Left ventricle myocardium superior (tissue), 1 donor: ENCODE measurements at regions not wholly inside any gene's neighbourhood (a gene's known extent, or its start where the extent isn't known, plus 50 kb on each side); places are given as distances from the start of the nearest gene placed in this dataset.

Experiments used
- ATAC-seq: fragments of 200-7000 bp; cut with Tn5 transposase; one replicate; pipeline ENCODE4 v1.9.1; 2020; ENCODE audit warnings: mild to moderate bottlenecking, moderate library complexity
- DNase-seq: peaks from one replicate; pipeline ENCODE4 v3.0.0-alpha.2; 2020
- intact Hi-C: fragments of 100-400 bp; cut with micrococcal nuclease; formaldehyde crosslinking; loops from one replicate; pipeline ENCODE4 v1.11.0; 2022
- donor health status: DM: no; HTN: yes; CAD: no; lungs with severe emphysema.

DNA sequence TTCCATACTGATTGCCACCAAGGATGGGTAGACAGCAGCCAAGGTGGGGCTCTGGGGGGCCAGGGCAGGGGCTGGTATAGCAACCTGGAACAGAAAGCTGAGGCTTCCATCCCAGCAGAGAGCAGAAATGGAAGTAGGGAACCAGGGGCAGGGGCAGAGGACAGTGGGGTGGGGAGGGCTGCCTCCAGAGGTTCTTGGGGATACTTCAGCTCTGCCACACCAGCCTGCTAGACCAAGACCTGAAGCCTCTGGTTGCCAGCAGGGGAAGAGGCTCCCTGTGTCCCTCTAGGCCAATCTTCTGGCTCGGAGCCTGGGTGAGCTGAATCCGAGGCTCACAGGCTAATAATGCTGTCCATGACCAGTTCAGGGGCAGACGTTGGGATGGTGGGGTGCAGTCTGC lies 329.0 kb downstream of the DYSF start:
- ATAC-seq, result no peak
- DNase-seq, result no peak
- intact Hi-C loops, result no loop called here

- DNase-seq, result no peak
- intact Hi-C loops, result no loop called here
- no peak for ATAC-seq
Observed at GRCh38 chr2:71781695-71782228, 328.4 kb downstream of the DYSF start.

DNA sequence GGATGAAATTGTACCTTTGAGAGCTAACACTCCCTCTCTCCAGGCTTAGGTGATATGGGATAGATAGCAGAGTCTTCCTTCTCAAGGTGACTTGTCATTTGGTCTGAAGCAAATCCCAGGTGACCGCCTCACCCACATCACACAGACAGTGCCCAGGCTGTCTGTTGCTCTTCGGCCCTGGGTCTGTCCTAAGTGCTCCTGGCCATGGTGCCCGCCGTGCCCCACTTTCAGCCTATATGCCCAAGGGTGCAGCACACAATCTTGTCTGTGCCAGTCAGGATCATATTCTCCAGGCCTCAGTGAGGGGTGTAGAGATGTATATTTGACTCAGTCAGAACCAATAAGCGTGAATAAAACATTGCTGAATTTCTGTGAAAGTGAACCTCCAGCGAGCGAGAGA lies 326.8 kb downstream of the DYSF start:
- intact Hi-C loops, result no loop called here
- ATAC-seq (no peak), DNase-seq (no peak)

- ATAC-seq (no peak), DNase-seq (no peak)
- intact Hi-C loops, result no loop called here
Observed at GRCh38 chr2:71779774-71780105, 326.4 kb downstream of the DYSF start.

DNA sequence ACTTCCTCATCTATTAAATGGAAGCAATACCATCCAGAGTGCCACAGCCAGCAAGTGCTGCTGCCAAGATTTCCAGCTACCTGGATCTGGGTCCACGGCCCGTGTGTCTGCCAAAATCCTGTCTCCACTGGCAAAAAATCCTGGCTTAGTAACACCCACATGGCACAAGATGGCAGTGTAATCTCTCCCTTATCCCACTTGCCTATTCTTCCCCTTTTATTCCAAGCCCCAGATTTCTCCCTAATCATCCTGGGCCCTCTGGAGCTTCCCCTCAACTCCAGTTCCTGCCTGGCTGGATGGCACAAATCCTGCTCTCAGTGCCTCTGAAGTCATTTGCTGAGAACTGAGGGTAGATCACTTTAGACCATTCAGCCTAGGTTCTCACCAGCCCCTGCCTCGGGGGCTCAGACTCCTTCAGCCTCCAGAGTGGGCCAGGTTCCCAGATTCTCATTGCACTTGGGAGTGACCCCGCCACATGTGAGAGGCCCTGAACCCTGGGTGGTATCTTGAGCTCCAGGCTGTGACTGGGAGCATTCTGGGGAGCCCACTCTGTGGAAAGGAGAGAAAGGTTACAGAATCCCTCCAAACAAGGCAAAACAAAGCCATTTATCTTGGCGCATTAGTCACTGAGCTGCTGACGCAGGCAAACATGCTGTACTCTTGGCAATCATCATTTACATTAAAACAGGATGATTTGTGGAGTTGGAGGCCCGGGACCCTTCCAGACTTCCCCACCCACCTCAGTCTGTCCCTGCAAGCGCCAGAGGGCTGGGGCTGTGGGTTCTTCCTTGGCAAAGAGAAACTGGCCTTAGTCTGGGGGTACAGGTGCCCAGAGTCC lies 325.8 kb downstream of the DYSF start:
- peak; percentile 32 for ATAC-seq
- intact Hi-C loops, result no loop called here
- no peak for DNase-seq

GRCh38 chr2:71778514-71778913 lies 325.2 kb downstream of the DYSF start:
- ATAC-seq, result no peak
- intact Hi-C loops, result no loop called here
- no peak for DNase-seq

- ATAC-seq, result no peak
- intact Hi-C loops, result no loop called here
- no peak for DNase-seq
Observed at GRCh38 chr2:71777946-71778345, 324.6 kb downstream of the DYSF start.

DNA sequence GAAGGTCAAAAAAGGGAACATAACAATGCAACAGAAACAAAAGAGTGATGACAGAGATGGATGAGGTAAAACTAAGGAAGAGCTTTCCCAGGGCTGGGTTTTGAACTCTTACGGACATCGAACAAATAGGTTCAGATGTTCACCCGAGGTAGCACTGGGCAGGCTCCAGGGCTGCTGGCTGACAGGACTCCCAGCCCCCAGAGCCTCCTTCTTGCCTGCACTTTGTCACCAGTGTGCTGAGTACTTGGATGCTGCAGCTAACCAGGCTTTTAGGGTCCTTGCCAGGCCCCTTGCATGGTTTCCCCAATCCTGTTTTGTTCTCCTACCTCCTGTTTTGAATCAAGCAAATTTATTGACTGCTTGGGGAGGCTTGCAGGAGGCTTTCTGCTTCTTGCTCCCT lies 322.9 kb downstream of the DYSF start:
- intact Hi-C loops, result no loop called here
- ATAC-seq, result no peak
- no peak for DNase-seq

GRCh38 chr2:71773218-71773617 lies 319.9 kb downstream of the DYSF start:
- no peak for DNase-seq
- ATAC-seq, result no peak
- intact Hi-C loops, result no loop called here

DNA sequence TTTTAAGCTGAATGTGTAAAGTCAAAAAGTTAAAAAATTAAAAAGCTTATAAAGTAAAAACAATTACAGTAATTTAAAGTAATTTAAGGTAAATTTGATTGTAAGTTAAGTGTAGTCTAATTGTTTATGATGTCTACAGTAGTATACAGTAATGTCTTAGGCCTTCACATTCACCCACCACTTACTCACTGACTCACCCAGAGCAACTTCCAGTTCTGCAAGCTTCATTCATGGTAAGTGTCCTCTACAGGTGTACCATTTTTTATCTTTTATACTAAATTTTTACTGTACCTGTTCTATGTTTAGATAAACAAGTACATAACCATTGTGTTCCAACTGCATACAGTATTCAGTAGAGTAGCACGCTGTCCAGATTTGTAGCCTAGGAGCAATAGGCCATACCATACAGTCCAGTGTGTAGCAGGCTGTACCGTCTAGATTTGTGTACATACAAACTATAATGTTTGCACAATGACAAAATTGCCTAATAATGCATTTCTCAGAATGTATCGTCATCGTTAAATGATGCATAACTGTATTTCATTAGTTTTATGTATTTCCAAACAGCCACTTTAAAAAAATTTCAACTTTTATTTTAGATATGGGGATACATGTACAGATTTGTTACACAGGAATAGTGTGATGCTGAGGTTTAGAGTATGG lies 319.3 kb downstream of the DYSF start:
- DNase-seq (no peak), ATAC-seq (no peak)
- intact Hi-C loops, result no loop called here

- no peak for ATAC-seq
Observed at GRCh38 chr2:71767663-71768062, 314.3 kb downstream of the DYSF start.

DNA sequence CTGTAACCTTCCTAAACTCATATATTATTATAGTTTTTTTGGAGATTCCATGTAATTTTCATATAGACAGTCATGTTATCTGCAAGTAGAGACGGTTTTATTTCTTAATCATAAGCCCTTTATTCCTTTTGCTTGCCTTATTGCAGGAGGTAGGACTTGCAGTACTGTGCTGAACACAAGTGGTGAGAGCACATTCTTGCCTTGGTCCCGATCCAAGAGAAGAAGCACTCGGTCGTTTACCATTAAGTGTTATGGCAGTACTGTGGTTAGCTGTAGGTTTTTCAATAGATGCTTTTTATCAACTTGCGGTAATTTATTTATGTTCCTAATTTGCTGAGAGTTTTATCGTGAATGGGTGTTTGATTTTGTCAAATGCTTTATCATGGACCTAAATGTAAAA lies 305.7 kb downstream of the DYSF start:
- ATAC-seq (peak; percentile 52), DNase-seq (no peak)
- intact Hi-C loops, result no loop called here

More at GRCh38 chr2:71767663-71768062, 314.3 kb downstream of the DYSF start:
- no peak for DNase-seq
- intact Hi-C loops, result no loop called here

DNA sequence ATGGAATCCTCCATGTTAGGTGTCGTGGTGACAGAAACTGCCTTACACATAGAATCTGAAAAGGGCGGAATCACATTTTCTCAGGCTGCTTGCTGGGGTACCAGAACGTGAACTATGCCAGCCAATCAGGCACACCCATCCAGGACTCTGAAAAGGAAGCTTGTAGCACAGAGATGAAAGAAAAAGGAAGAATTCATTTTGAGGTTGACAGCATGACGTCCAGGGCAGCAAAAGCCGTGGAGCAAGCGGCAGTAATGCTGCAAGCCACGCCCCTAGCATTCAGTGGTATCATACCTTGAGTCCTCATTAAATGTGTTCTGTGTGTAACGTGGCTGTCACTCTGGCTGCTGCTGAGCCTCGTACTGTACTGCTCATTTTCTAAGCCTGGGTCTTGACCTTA lies 304.0 kb downstream of the DYSF start:
- DNase-seq (no peak), ATAC-seq (no peak)
- intact Hi-C loops, result no loop called here

DNA sequence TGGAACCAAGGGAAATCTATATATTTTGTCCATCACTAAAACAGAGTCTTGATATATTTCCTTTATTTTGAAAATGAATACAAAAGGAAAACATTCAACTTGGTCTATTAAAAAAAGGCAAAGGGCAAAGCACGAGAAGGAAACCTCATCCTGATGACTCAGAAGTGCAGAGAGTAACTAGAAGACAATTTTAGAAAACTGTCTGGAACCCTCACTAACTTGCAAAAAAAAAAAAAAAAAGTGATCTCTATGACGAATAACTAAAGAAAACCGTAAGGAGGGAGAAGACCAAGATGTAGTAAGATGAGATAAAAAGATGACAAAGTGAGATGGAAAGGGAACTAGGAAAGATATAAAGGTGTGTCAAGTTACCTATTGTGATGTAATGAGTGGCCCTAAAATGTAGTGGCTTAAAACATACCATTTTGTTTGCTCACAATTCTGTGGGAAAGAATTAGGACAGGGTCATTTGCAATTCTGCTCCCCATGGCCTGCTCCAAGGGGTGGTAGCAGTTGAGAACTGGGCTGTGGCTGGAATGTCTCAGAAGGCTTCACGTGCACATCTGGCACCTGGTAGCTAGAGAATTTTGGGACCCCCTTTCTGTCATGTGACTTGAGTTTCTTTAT lies 303.0 kb downstream of the DYSF start:
- intact Hi-C loops, result no loop called here
- no peak for ATAC-seq
- no peak for DNase-seq

- ATAC-seq (no peak), DNase-seq (no peak)
- intact Hi-C loops, result no loop called here
Observed at GRCh38 chr2:71751590-71751989, 298.2 kb downstream of the DYSF start.

DNA sequence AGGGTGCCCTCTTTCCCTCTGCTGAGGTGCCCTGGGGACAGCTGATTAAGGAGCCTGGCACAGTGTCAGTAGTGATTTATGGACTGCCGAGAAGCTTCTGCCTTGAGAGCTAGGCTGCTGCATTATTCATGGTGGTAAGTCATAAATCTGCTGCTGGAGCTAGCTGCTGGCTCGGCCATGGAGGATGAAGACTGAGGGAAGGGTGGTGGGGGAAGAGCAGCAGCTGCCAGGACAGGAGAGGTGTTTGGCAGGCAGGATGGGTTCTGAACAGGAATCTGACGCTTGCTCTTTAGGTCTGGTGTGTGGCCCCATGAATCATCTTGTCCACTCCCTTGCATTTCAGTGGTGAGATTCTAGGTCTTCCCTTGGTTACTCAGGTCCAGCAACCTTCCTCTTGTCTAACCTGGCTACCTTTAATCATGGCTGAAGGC lies 296.3 kb downstream of the DYSF start:
- no peak for DNase-seq
- ATAC-seq, result peak; percentile 22
- intact Hi-C loops, result no loop called here

- DNase-seq (peak; percentile 72), ATAC-seq (peak; percentile 80)
- intact Hi-C loops, result no loop called here
Observed at GRCh38 chr2:71748227-71748626, 294.9 kb downstream of the DYSF start.

DNA sequence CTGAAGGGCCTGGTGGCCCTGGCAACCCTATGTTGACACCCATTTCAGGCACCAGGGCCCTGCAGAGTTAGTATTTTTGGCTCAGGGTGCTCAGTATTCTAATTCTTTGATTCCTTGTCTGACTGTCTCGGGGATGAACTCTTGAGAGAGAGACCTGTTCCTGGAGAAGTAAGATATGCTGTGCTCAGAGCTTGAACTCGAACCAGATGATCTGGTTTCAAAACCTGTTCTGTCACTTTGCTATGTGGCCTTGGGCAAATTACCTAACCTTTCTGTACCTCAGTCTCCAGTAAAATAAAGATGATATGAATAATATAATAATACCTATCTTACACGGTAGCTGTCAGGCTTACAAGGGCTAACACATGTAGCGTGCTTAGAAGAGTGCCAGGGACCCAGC lies 294.2 kb downstream of the DYSF start:
- DNase-seq, result no peak
- ATAC-seq, result no peak
- intact Hi-C loops, result no loop called here

DNA sequence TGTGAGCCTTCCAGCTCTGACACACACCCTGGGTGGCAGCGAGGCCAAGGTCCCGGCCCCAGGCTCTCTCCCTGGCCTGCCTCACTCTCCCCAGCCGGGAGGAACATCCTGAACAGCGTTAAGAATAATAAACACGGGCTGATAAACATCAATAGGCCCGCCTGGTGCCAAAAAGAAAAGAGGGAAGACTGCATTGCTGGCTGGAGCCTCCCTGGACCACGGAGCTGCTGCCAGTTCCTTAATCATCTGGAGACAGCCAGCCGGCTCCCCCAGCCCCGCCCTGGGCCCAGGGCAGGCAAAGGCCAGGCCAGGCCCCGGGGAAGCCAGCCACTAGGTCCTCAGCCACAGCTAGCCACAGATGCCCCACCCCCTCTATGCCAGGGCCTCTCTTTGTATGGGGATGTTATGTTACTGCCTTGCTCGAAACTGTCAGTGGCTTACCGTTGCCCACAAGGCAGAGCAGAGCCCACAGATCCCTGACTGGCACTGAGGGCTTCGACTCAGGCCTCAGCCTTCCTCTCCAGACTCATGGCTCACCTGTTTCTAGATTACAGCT lies 293.7 kb downstream of the DYSF start:
- peak; percentile 39 for ATAC-seq
- DNase-seq, result peak; percentile 62
- intact Hi-C loops, result no loop called here

- intact Hi-C loops, result no loop called here
- ATAC-seq (no peak), DNase-seq (no peak)
Observed at GRCh38 chr2:71744781-71745180, 291.4 kb downstream of the DYSF start.
